IMR-90 (cell line): ENCODE measurements at regions not wholly inside any gene's neighbourhood (a gene's known extent, or its start where the extent isn't known, plus 50 kb on each side); places are given as distances from the start of the nearest gene placed in this dataset.

Experiments
- ATAC-seq: fragments of 200-7000 bp; cut with Tn5 transposase; 2 replicates; pipeline ENCODE4 v1.9.1; 2020; ENCODE audit warnings: low read depth, mild to moderate bottlenecking, moderate library complexity
- BruUV-seq: library from RNA; stranded (reverse); fragments of 400-500 nt; replicated peaks from 2 replicates; lab custom pipeline; 2021; lab: Mats Ljungman, UMichigan
- CTCF ChIA-PET: fragments of 300-600 bp; formaldehyde crosslinking; extraction: SDS; loops from one replicate; lab custom pipeline; 2021; ENCODE audit warnings: antibody characterized with exemption; lab: Yijun Ruan, JAX
- POLR2A ChIA-PET: fragments of 300-600 bp; sonication (Branson Sonifier 250); formaldehyde crosslinking; loops from one replicate; lab custom pipeline; 2022; ENCODE audit warnings: antibody characterized with exemption; ENCODE audit not compliant: unreplicated experiment; lab: Charles Lee
- DNase-seq: peaks from one replicate; pipeline ENCODE4 v3.0.0; 2013
- H2AFZ ChIP-seq: replicated peaks from 2 replicates; pipeline ENCODE3; 2013; ENCODE audit warnings: low read length, mild to moderate bottlenecking; ENCODE audit not compliant: poor library complexity
- H2AK5ac ChIP-seq: 2 replicates; pipeline ENCODE4 v1.6.1; 2013; ENCODE audit warnings: low read depth, low read length, inconsistent platforms
- H2AK9ac ChIP-seq: replicated peaks from 2 replicates; pipeline ENCODE3; 2013; ENCODE audit warnings: mild to moderate bottlenecking, low read depth, low read length, moderate library complexity; ENCODE audit not compliant: poor library complexity
- H2BK120ac ChIP-seq: 2 replicates; pipeline ENCODE4 v1.6.1; 2013; ENCODE audit warnings: low read depth, low read length, inconsistent platforms
- H2BK15ac ChIP-seq: 3 replicates; pipeline ENCODE4 v1.6.1; 2013; ENCODE audit warnings: low read depth, low read length, inconsistent platforms
- H2BK20ac ChIP-seq: 2 replicates; pipeline ENCODE4 v1.6.1; 2013; ENCODE audit warnings: low read depth, mild to moderate bottlenecking, inconsistent platforms, low read length, moderate library complexity
- H2BK5ac ChIP-seq: 2 replicates; pipeline ENCODE4 v1.6.1; 2013; ENCODE audit warnings: mild to moderate bottlenecking, low read depth, low read length, inconsistent platforms; ENCODE audit not compliant: poor library complexity, severe bottlenecking
- H3K14ac ChIP-seq: replicated peaks from 2 replicates; pipeline ENCODE4 v1.6.1; 2013; ENCODE audit warnings: low read depth, low read length, inconsistent platforms
- H3K18ac ChIP-seq: 2 replicates; pipeline ENCODE4 v1.6.1; 2013; ENCODE audit warnings: low read depth, low read length, control low read depth
- H3K23ac ChIP-seq: 2 replicates; pipeline ENCODE4 v1.6.1; 2013; ENCODE audit warnings: low read depth, low read length, inconsistent platforms
- H3K27ac ChIP-seq: 2 replicates; pipeline ENCODE4 v1.5.1; 2013; ENCODE audit warnings: mild to moderate bottlenecking, control low read depth, low read length; ENCODE audit not compliant: insufficient read depth
- H3K27me3 ChIP-seq: 2 replicates; pipeline ENCODE4 v1.6.1; 2013; ENCODE audit warnings: low read length; ENCODE audit not compliant: control insufficient read depth, insufficient read depth
- H3K36me3 ChIP-seq: 2 replicates; pipeline ENCODE4 v1.6.1; 2013; ENCODE audit warnings: low read length, mixed read lengths; ENCODE audit not compliant: control insufficient read depth, insufficient read depth
- H3K4ac ChIP-seq: 2 replicates; pipeline ENCODE4 v1.6.1; 2013; ENCODE audit warnings: low read depth, low read length, inconsistent platforms
- H3K4me1 ChIP-seq: 2 replicates; pipeline ENCODE4 v1.6.1; 2013; ENCODE audit warnings: low read length, mixed read lengths; ENCODE audit not compliant: control insufficient read depth, insufficient read depth
- H3K4me2 ChIP-seq: 2 replicates; pipeline ENCODE4 v1.6.1; 2013; ENCODE audit warnings: low read depth, mild to moderate bottlenecking, control low read depth, low read length, moderate library complexity
- H3K4me3 ChIP-seq: 2 replicates; pipeline ENCODE4 v1.5.1; 2013; ENCODE audit warnings: low read depth, mild to moderate bottlenecking, control low read depth, low read length, moderate library complexity; ENCODE audit not compliant: insufficient read depth
- H3K56ac ChIP-seq: 2 replicates; pipeline ENCODE4 v1.6.1; 2013; ENCODE audit warnings: low read length, inconsistent platforms; ENCODE audit not compliant: insufficient read depth; ENCODE audit errors: extremely low read depth
- H3K79me1 ChIP-seq, 2 experiments: 2 replicates each; pipeline ENCODE4 v1.6.1; 2013; ENCODE audit warnings: low read length in 2 of 2, inconsistent platforms in 1 of 2, low read depth in 1 of 2
- H3K9ac ChIP-seq: 2 replicates; pipeline ENCODE4 v1.6.1; 2013; ENCODE audit warnings: low read depth, low read length, control low read depth
- H3K9me1 ChIP-seq: 2 replicates; pipeline ENCODE4 v1.6.1; 2013; ENCODE audit warnings: low read length, inconsistent platforms; ENCODE audit not compliant: insufficient read depth
- H3K9me3 ChIP-seq: 2 replicates; pipeline ENCODE4 v1.6.1; 2013; ENCODE audit warnings: low read length; ENCODE audit not compliant: control insufficient read depth, insufficient read depth
- H4K20me1 ChIP-seq: 2 replicates; pipeline ENCODE4 v1.6.1; 2013; ENCODE audit warnings: low read length, inconsistent platforms; ENCODE audit not compliant: insufficient read depth
- H4K5ac ChIP-seq: 2 replicates; pipeline ENCODE4 v1.6.1; 2013; ENCODE audit warnings: mild to moderate bottlenecking, low read depth, low read length, control low read depth
- H4K8ac ChIP-seq, 2 experiments: 2 replicates each; pipeline ENCODE4 v1.6.1; 2013; ENCODE audit warnings: low read depth in 2 of 2, low read length in 2 of 2, control low read depth in 1 of 2, inconsistent platforms in 1 of 2
- H4K91ac ChIP-seq: 2 replicates; pipeline ENCODE4 v1.6.1; 2013; ENCODE audit warnings: low read depth, low read length, inconsistent platforms; ENCODE audit not compliant: insufficient read depth
- BHLHE40 ChIP-seq: fragments of 150-350 bp; IDR thresholded peaks from 2 replicates; pipeline ENCODE4 v1.6.1; 2016; ENCODE audit warnings: mild to moderate bottlenecking, low read depth, low read length
- CEBPB ChIP-seq: IDR thresholded peaks from 2 replicates; pipeline ENCODE4 v1.6.1; 2012; ENCODE audit warnings: low read depth, low read length, improper control_type of control experiment
- CHD1 ChIP-seq: IDR thresholded peaks from 2 replicates; pipeline ENCODE4 v1.6.1; 2012; ENCODE audit warnings: low read depth, low read length, improper control_type of control experiment
- CTCF ChIP-seq: conservative IDR thresholded peaks from 2 replicates; pipeline ENCODE4 v1.5.1; 2012; ENCODE audit warnings: mild to moderate bottlenecking, low read depth, low read length, improper control_type of control experiment
- ELK1 ChIP-seq: fragments of 150-350 bp; IDR thresholded peaks from 2 replicates; pipeline ENCODE4 v1.6.1; 2016; ENCODE audit warnings: low read depth, mild to moderate bottlenecking, low read length, moderate library complexity, borderline replicate concordance
- FOS ChIP-seq: fragments of 150-350 bp; IDR thresholded peaks from 2 replicates; pipeline ENCODE4 v1.6.1; 2016; ENCODE audit warnings: low read depth, low read length
- MAFK ChIP-seq: IDR thresholded peaks from 2 replicates; pipeline ENCODE4 v1.6.1; 2012; ENCODE audit warnings: low read depth, low read length, improper control_type of control experiment
- MAZ ChIP-seq: IDR thresholded peaks from 2 replicates; pipeline ENCODE4 v1.6.1; 2012; ENCODE audit warnings: low read depth, mild to moderate bottlenecking, low read length, improper control_type of control experiment, moderate library complexity, borderline replicate concordance
- MXI1 ChIP-seq: IDR thresholded peaks from 2 replicates; pipeline ENCODE4 v1.6.1; 2012; ENCODE audit warnings: low read depth, mild to moderate bottlenecking, low read length, moderate library complexity, borderline replicate concordance
- NFE2L2 ChIP-seq: fragments of 150-350 bp; IDR thresholded peaks from 2 replicates; pipeline ENCODE4 v1.6.1; 2016; ENCODE audit warnings: low read depth, mild to moderate bottlenecking, low read length
- RAD21 ChIP-seq: IDR thresholded peaks from 2 replicates; pipeline ENCODE4 v1.6.1; 2012; ENCODE audit warnings: low read length, improper control_type of control experiment
- RCOR1 ChIP-seq: IDR thresholded peaks from 2 replicates; pipeline ENCODE4 v1.6.1; 2012; ENCODE audit warnings: mild to moderate bottlenecking, low read length, improper control_type of control experiment; ENCODE audit not compliant: insufficient replicate concordance
- RFX5 ChIP-seq: IDR thresholded peaks from 2 replicates; pipeline ENCODE4 v1.8.0; 2012; ENCODE audit warnings: low read depth, mild to moderate bottlenecking, low read length, moderate library complexity
- SMC3 ChIP-seq: fragments of 150-350 bp; IDR thresholded peaks from 2 replicates; pipeline ENCODE4 v1.6.1; 2016; ENCODE audit warnings: low read depth, mild to moderate bottlenecking, antibody characterized with exemption, low read length, moderate library complexity
- whole genome bisulfite sequencing, 2 experiments: methylation state at CpG; one replicate each; pipeline versions ENCODE4 v1.1.5 to v1.1.7; 2013; ENCODE audit warnings: missing lambda C conversion rate in 2 of 2; ENCODE audit not compliant: insufficient read length in 1 of 2; ENCODE audit errors: extremely low coverage in 2 of 2; 5-methylcytosine and 5-hydroxymethylcytosine counted together
- dilution Hi-C: fragments of 300-500 bp; cut with HindIII; formaldehyde crosslinking; loops from one replicate; pipeline ENCODE4 v1.14.3; 2018; ENCODE audit warnings: low sequenced_read_pairs; ENCODE audit not compliant: unreplicated experiment
- in situ Hi-C: fragments of 300-500 bp; cut with MboI; formaldehyde crosslinking; loops from 3 replicates; pipeline ENCODE4 v1.14.3; 2019; ENCODE audit warnings: low sequenced_read_pairs, inconsistent platforms, mixed read lengths
- intact Hi-C: fragments of 100-400 bp; cut with micrococcal nuclease; formaldehyde crosslinking; loops from 2 replicates; pipeline ENCODE4 v1.10.0; 2022

GRCh38 chr10:59580026-59580863 is 129.4 kb downstream of the SLC16A9 start:
- Histone ChIP-seq H3K14ac (no peak overlapping the region), H2AK9ac (no peak overlapping the region), H2BK5ac (no peak overlapping the region), H2BK15ac (no peak overlapping the region), H3K79me1 (no peaks in the 10 kb centered on the region), H3K23ac (no peak overlapping the region), H3K4me1 (peaks cover 3% of the 10 kb centered on the region; the same call in 1 of the 2 replicates), H2AFZ (no peak overlapping the region), H3K4ac (no peak overlapping the region), H4K20me1 (no peaks in the 10 kb centered on the region), H3K9me1 (no peaks in the 10 kb centered on the region), H2AK5ac (no peak overlapping the region), H4K91ac (no peak overlapping the region), H3K27me3 (peaks cover 2% of the 10 kb centered on the region; the same call in 1 of the 2 replicates), H2BK120ac (no peak overlapping the region), H3K4me3 (no peak overlapping the region), H3K36me3 (no peaks in the 10 kb centered on the region), H3K9ac (no peak overlapping the region), H3K18ac (no peak overlapping the region), H3K4me2 (no peak overlapping the region), H2BK20ac (no peak overlapping the region; the same call in 1 of the 2 replicates), H4K8ac (no peak overlapping the region), H4K5ac (peak overlapping the region; percentile 81; the same call in 1 of the 2 replicates), H3K56ac (no peak overlapping the region), H3K9me3 (no peaks in the 10 kb centered on the region), H3K27ac (no peak overlapping the region)
- ATAC-seq (peak; percentile 51; the same call in 1 of the 2 replicates), DNase-seq (peak; percentile 58)
- ChIA-PET CTCF (interaction anchor here (0.5 to 1.6 kb wide), 8 partner anchors 13 to 1150 kb away, joined by 3 to 6 read pairs (median 3); no protein-coding TSS in a partner anchor), POLR2A (no interaction called here)
- BruUV-seq, result no TSS peak
- dilution Hi-C loops (no loop called here), intact Hi-C loops (loop anchor here (1.0 kb wide), 2 partner anchors 340 to 628 kb away; no protein-coding TSS in a partner anchor), in situ Hi-C loops (loop anchor here (25.0 kb wide), 1 partner anchor 1043 kb away; no protein-coding TSS in a partner anchor)
- 100% methylated on average over 1 of the region's 3 CpGs; no CpG with 5 or more reads in 1 of the 2 experiments for WGBS, 2 experiments
- TF ChIP-seq MAZ (no peak), BHLHE40 (no peak), MXI1 (no peak), RFX5 (no peak), FOS (no peak), CHD1 (no peak), ELK1 (no peak), NFE2L2 (no peak), CEBPB (no peak), RCOR1 (no peak), CTCF (peak; percentile 60), SMC3 (peak; percentile 51), RAD21 (peak; percentile 65), MAFK (no peak)
